Adrenal gland (tissue), 5 donors: ENCODE measurements at regions not wholly inside any gene's neighbourhood (a gene's known extent, or its start where the extent isn't known, plus 50 kb on each side); places are given as distances from the start of the nearest gene placed in this dataset.

Source experiments
- POLR2A ChIP-seq, 2 donors: fragments of 450-650 bp; IDR thresholded peaks; one replicate each; pipeline ENCODE4 v1.6.1; 2017; ENCODE audit warnings: antibody characterized with exemption in 2 of 2, mild to moderate bottlenecking in 2 of 2, moderate library complexity in 1 of 2
- TF ChIP-seq, protein P1 (sequence below), 6 experiments: fragments of 450-650 bp in 4 of 6; fragments of 200-600 bp in 2 of 6; sonication (generic) in 1 of 6; IDR thresholded peaks; 1 replicate in 5 of 6; 2 replicates in 1 of 6; pipeline versions ENCODE4 v1.5.1 to v1.8.0; 2016 to 2021; ENCODE audit warnings: antibody characterized with exemption in 6 of 6, mild to moderate bottlenecking in 2 of 6, moderate library complexity in 1 of 6
- donor health status: DM: no; HTN: no; CAD: no.

DNA sequence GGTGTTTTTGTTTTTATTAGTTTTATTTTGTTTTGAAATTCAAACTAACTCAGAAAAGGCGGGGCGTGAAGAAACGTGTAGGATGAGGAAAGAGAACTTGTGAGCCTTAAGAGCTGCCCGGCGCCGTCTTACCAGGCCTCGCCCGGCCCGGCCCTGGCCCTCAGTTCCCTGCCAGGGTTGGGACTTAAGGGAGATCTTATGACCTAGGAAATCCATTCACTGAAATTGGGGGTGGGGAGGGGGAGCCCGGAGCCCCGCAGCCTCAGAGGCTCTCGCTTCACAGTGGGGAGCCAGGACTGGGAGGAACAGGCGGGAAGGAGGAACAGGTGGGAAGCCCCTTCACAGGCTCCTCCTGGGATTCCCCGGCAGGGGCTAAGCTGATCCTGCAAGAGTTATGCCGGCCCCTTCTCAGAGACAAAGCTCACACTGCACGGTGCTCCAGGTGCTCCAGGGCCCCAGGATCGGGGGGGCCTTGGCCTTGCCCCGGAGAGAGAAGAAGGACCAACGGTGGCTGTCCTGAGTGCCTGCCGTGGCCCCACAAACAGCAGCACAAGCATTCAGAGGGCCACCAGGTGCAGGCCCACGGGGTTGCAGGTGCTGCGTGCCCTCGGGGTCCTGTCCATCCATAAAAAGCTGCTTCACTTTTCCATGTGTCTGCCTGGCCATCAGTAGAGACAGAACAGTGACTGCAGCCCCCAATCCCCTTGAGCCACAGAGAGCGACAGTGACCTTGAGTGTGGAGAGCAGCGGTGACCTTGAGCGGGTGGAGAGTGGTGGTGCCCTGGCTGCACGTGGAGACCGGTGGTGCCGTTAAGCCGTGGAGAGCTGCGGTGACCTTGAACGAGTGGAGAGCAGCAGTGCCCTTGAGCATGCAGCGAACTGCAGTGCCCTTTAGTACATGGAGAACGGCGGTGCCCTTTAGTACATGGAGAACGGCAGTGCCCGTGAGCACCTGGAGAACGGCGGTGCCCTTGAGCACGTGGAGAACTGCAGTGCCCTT, 152.7 kb downstream of the DLL1 start:
- TF ChIP-seq, protein P1, sequence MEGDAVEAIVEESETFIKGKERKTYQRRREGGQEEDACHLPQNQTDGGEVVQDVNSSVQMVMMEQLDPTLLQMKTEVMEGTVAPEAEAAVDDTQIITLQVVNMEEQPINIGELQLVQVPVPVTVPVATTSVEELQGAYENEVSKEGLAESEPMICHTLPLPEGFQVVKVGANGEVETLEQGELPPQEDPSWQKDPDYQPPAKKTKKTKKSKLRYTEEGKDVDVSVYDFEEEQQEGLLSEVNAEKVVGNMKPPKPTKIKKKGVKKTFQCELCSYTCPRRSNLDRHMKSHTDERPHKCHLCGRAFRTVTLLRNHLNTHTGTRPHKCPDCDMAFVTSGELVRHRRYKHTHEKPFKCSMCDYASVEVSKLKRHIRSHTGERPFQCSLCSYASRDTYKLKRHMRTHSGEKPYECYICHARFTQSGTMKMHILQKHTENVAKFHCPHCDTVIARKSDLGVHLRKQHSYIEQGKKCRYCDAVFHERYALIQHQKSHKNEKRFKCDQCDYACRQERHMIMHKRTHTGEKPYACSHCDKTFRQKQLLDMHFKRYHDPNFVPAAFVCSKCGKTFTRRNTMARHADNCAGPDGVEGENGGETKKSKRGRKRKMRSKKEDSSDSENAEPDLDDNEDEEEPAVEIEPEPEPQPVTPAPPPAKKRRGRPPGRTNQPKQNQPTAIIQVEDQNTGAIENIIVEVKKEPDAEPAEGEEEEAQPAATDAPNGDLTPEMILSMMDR (IDR thresholded peaks at IDR 0.05) = no peak
- no peak for TF ChIP-seq POLR2A (IDR thresholded peaks at IDR 0.05)
